ENCODE measurements at regions not wholly inside any gene's neighbourhood (a gene's known extent, or its start where the extent isn't known, plus 50 kb on each side); places are given as distances from the start of the nearest gene placed in this dataset.
A peak's percentile ranks its signal among the peaks of the same experiment; 100 is the strongest.
"Not testable (repeated sequence)": the region's sequence is repeated elsewhere in the genome, so short reads cannot be mapped to it uniquely, and the experiment has no call there.

- no peak for DNase-seq
These were observed 244.2 kb upstream of the FOXK1 start for GRCh38 chr7:4437916-4438315.

GRCh38 chr7:4438723-4439245 lies 243.3 kb upstream of the FOXK1 start:
- DNase-seq: no peak

- DNase-seq: no peak
These were observed 242.7 kb upstream of the FOXK1 start for GRCh38 chr7:4439444-4439843.

- DNase-seq: no peak
These were observed 238.0 kb upstream of the FOXK1 start for GRCh38 chr7:4444106-4444505.

- no peak for DNase-seq
These were observed 236.3 kb upstream of the FOXK1 start for GRCh38 chr7:4445777-4446176.

- DNase-seq: no peak
These were observed 232.8 kb upstream of the FOXK1 start for GRCh38 chr7:4449263-4449662.

- DNase-seq: no peak
These were observed 231.6 kb upstream of the FOXK1 start for GRCh38 chr7:4450483-4450882.

- no peak for DNase-seq
These were observed 221.5 kb upstream of the FOXK1 start for GRCh38 chr7:4460597-4460996.

GRCh38 chr7:4461531-4461930 lies 220.6 kb upstream of the FOXK1 start:
- DNase-seq: no peak

GRCh38 chr7:4468320-4469102 lies 213.6 kb upstream of the FOXK1 start:
- no peak for DNase-seq

- no peak for DNase-seq
These were observed 211.8 kb upstream of the FOXK1 start for GRCh38 chr7:4470246-4470645.

GRCh38 chr7:4472728-4473127 lies 209.4 kb upstream of the FOXK1 start:
- DNase-seq: no peak

GRCh38 chr7:4479367-4480039 lies 202.6 kb upstream of the FOXK1 start:
- DNase-seq: peak in 1 of 2 donors; percentile 16

GRCh38 chr7:4480131-4480530 lies 202.0 kb upstream of the FOXK1 start:
- not testable (repeated sequence) for DNase-seq

GRCh38 chr7:4483851-4484250 lies 198.2 kb upstream of the FOXK1 start:
- no peak for DNase-seq

- no peak for DNase-seq
These were observed 197.6 kb upstream of the FOXK1 start for GRCh38 chr7:4484545-4484944.

GRCh38 chr7:4486907-4487306 lies 195.2 kb upstream of the FOXK1 start:
- DNase-seq: no peak

GRCh38 chr7:4496911-4497310 lies 185.2 kb upstream of the FOXK1 start:
- not testable (repeated sequence) for DNase-seq

GRCh38 chr7:4500812-4501211 lies 181.3 kb upstream of the FOXK1 start:
- no peak for DNase-seq

GRCh38 chr7:4507886-4508285 lies 174.2 kb upstream of the FOXK1 start:
- DNase-seq: not testable (repeated sequence)

GRCh38 chr7:4513450-4513849 lies 168.6 kb upstream of the FOXK1 start:
- no peak for DNase-seq

GRCh38 chr7:4519819-4520520 lies 162.1 kb upstream of the FOXK1 start:
- DNase-seq: no peak

- DNase-seq: no peak
These were observed 158.9 kb upstream of the FOXK1 start for GRCh38 chr7:4523219-4523618.
